HCT116 (cell line): ENCODE measurements at regions not wholly inside any gene's neighbourhood (a gene's known extent, or its start where the extent isn't known, plus 50 kb on each side); places are given as distances from the start of the nearest gene placed in this dataset.

Experiments used
- ATAC-seq: fragments of 200-7000 bp; cut with Tn5 transposase; 2 replicates; pipeline ENCODE4 v1.9.1; 2020; ENCODE audit warnings: mild to moderate bottlenecking, moderate library complexity
- BruUV-seq: library from RNA; stranded (reverse); fragments of 400-500 nt; replicated peaks from 2 replicates; lab custom pipeline; 2021; lab: Mats Ljungman, UMichigan
- CTCF ChIA-PET: fragments of 300-600 bp; sonication (Branson Sonifier 250); formaldehyde crosslinking; loops from one replicate; lab custom pipeline; 2021; ENCODE audit warnings: antibody characterized with exemption; lab: Charles Lee
- POLR2A ChIA-PET: fragments of 300-600, 350-600 bp; sonication (Branson Sonifier 250); formaldehyde crosslinking; loops from one replicate; lab custom pipeline; 2021; ENCODE audit warnings: antibody characterized with exemption; lab: Charles Lee
- RAD21 ChIA-PET, 2 experiments: fragments of 300-600 bp; sonication (Branson Sonifier 250); formaldehyde crosslinking; loops; one replicate each; lab custom pipeline; 2023; ENCODE audit warnings: low total read pairs in 2 of 2; ENCODE audit not compliant: uncharacterized antibody in 2 of 2, unreplicated experiment in 2 of 2, low non-redundant PET in 1 of 2; lab: Charles Lee
- DNase-seq: peaks from one replicate; pipeline ENCODE4 v3.0.0-alpha.2; 2010; ENCODE audit warnings: low read depth, low spot score
- H2AFZ ChIP-seq: fragments of 200-600 bp; shearing (Covaris generic), sonication (generic); 2 replicates; pipeline ENCODE4 v1.6.1; 2017; ENCODE audit warnings: low read depth, mixed run types, mixed read lengths, antibody characterized with exemption, low read length; ENCODE audit not compliant: poor library complexity, severe bottlenecking
- H3K27ac ChIP-seq: 2 replicates; pipeline ENCODE4 v1.5.1; 2012; ENCODE audit warnings: low read depth, low read length
- H3K27me3 ChIP-seq: fragments of 200-600 bp; sonication (generic); 2 replicates; pipeline ENCODE4 v1.6.1; 2016; ENCODE audit warnings: mixed run types, low read length, mixed read lengths; ENCODE audit not compliant: insufficient read depth
- H3K36me3 ChIP-seq, 2 experiments: fragments of 200-500 bp in 1 of 2; fragments of 200-600 bp in 1 of 2; sonication (Bioruptor generic) in 1 of 2; sonication (generic) in 1 of 2; 2 replicates each; pipeline versions ENCODE4 v1.5.1 to v1.6.1; 2014 to 2016; ENCODE audit warnings: low read length in 2 of 2, inconsistent platforms in 1 of 2, mixed read lengths in 1 of 2, mixed run types in 1 of 2; ENCODE audit not compliant: insufficient read depth in 2 of 2, control insufficient read depth in 1 of 2
- H3K4me1 ChIP-seq, 2 experiments: fragments of 200-600 bp in 1 of 2; sonication (generic) in 1 of 2; 2 replicates each; pipeline versions ENCODE4 v1.5.1 to v1.6.1; 2012 to 2017; ENCODE audit warnings: low read length in 2 of 2, inconsistent platforms in 1 of 2, mild to moderate bottlenecking in 1 of 2, mixed read lengths in 1 of 2, mixed run types in 1 of 2, moderate library complexity in 1 of 2; ENCODE audit not compliant: insufficient read depth in 2 of 2, control insufficient read depth in 1 of 2
- H3K4me2 ChIP-seq: fragments of 200-600 bp; sonication (generic); 2 replicates; pipeline ENCODE4 v1.6.1; 2017; ENCODE audit warnings: mixed run types, low read length, mixed read lengths
- H3K4me3 ChIP-seq, 2 experiments: fragments of 200-600 bp in 1 of 2; sonication (generic) in 1 of 2; replicated peaks in 1 of 2; 2 replicates each; pipeline ENCODE4 v1.5.1; 2011 to 2016; ENCODE audit warnings: low read length in 2 of 2, control low read depth in 1 of 2, low read depth in 1 of 2, mild to moderate bottlenecking in 1 of 2, mixed read lengths in 1 of 2, mixed run types in 1 of 2
- H3K79me2 ChIP-seq: fragments of 200-600 bp; sonication (generic); 2 replicates; pipeline ENCODE4 v1.6.1; 2017; ENCODE audit warnings: mild to moderate bottlenecking, mixed run types, low read length, moderate library complexity, mixed read lengths; ENCODE audit not compliant: insufficient read depth
- H3K9ac ChIP-seq: fragments of 200-600 bp; sonication (generic); 2 replicates; pipeline ENCODE4 v1.6.1; 2016; ENCODE audit warnings: low read length, mixed read lengths
- H3K9me2 ChIP-seq: fragments of 200-600 bp; sonication (generic), shearing (Covaris generic); 2 replicates; pipeline ENCODE4 v1.6.1; 2017; ENCODE audit warnings: mixed run types, mild to moderate bottlenecking, moderate library complexity; ENCODE audit not compliant: insufficient read depth
- H3K9me3 ChIP-seq, 2 experiments: fragments of 200-500 bp in 1 of 2; fragments of 200-600 bp in 1 of 2; sonication (Bioruptor generic) in 1 of 2; sonication (generic) in 1 of 2; 2 replicates each; pipeline ENCODE4 v1.6.1; 2014 to 2017; ENCODE audit warnings: low read length in 2 of 2, mixed read lengths in 2 of 2, inconsistent platforms in 1 of 2, low read depth in 1 of 2, mild to moderate bottlenecking in 1 of 2, mixed run types in 1 of 2, moderate library complexity in 1 of 2; ENCODE audit not compliant: control insufficient read depth in 1 of 2, insufficient read depth in 1 of 2
- H4K20me1 ChIP-seq: fragments of 200-600 bp; sonication (generic), shearing (Covaris generic); 2 replicates; pipeline ENCODE4 v1.6.1; 2017; ENCODE audit warnings: mixed run types, mild to moderate bottlenecking, moderate library complexity; ENCODE audit not compliant: insufficient read depth
- EGR1 ChIP-seq: IDR thresholded peaks from 2 replicates; pipeline ENCODE4 v1.6.1; 2012; ENCODE audit warnings: low read depth
- EZH2phosphoT487 ChIP-seq: fragments of 200-600 bp; IDR thresholded peaks from 2 replicates; pipeline ENCODE4 v1.6.1; 2018; ENCODE audit warnings: antibody characterized with exemption, borderline replicate concordance
- FOSL1 ChIP-seq: IDR thresholded peaks from 2 replicates; pipeline ENCODE4 v1.6.1; 2012; ENCODE audit warnings: low read depth
- JUND ChIP-seq: IDR thresholded peaks from 2 replicates; pipeline ENCODE4 v1.6.1; 2012
- RAD21 ChIP-seq: IDR thresholded peaks from 2 replicates; pipeline ENCODE4 v1.6.1; 2012; ENCODE audit warnings: low read depth, mild to moderate bottlenecking
- SIN3A ChIP-seq: IDR thresholded peaks from 2 replicates; pipeline ENCODE4 v1.6.1; 2012; ENCODE audit warnings: low read depth
- SRF ChIP-seq: IDR thresholded peaks from 2 replicates; pipeline ENCODE4 v1.6.1; 2012; ENCODE audit warnings: low read depth
- YY1 ChIP-seq: IDR thresholded peaks from 2 replicates; pipeline ENCODE4 v1.6.1; 2011; ENCODE audit warnings: low read length, low read depth, moderate library complexity, mild to moderate bottlenecking; ENCODE audit not compliant: insufficient replicate concordance; ENCODE audit errors: extremely low read depth
- intact Hi-C: fragments of 100-400 bp; cut with micrococcal nuclease; formaldehyde crosslinking; loops from 2 replicates; pipeline ENCODE4 v1.10.0; 2022
- TF ChIP-seq, protein P1 (sequence below): IDR thresholded peaks from 2 replicates; pipeline ENCODE4 v1.6.1; 2012
- TF ChIP-seq, protein P2 (sequence below), 3 experiments: fragments of 200-600 bp in 1 of 3; sonication (generic) in 1 of 3; IDR thresholded peaks in 2 of 3; conservative IDR thresholded peaks in 1 of 3; 2 replicates each; pipeline ENCODE4 v1.5.1; 2012 to 2017; ENCODE audit warnings: low read depth in 2 of 3, low read length in 2 of 3, antibody characterized with exemption in 1 of 3, borderline replicate concordance in 1 of 3, control low read depth in 1 of 3, mild to moderate bottlenecking in 1 of 3, mixed read lengths in 1 of 3, mixed run types in 1 of 3, moderate library complexity in 1 of 3; ENCODE audit not compliant: insufficient read depth in 1 of 3
- TF ChIP-seq, protein P3 (sequence below): IDR thresholded peaks from 2 replicates; pipeline ENCODE4 v1.6.1; 2012; ENCODE audit warnings: low read depth
- TF ChIP-seq, protein P4 (sequence below): IDR thresholded peaks from 2 replicates; pipeline ENCODE4 v1.6.1; 2011; ENCODE audit warnings: mild to moderate bottlenecking, low read length, moderate library complexity; ENCODE audit not compliant: insufficient replicate concordance; ENCODE audit errors: extremely low read depth
- TF ChIP-seq, protein P5 (sequence below): IDR thresholded peaks from 2 replicates; pipeline ENCODE4 v1.6.1; 2012

DNA sequence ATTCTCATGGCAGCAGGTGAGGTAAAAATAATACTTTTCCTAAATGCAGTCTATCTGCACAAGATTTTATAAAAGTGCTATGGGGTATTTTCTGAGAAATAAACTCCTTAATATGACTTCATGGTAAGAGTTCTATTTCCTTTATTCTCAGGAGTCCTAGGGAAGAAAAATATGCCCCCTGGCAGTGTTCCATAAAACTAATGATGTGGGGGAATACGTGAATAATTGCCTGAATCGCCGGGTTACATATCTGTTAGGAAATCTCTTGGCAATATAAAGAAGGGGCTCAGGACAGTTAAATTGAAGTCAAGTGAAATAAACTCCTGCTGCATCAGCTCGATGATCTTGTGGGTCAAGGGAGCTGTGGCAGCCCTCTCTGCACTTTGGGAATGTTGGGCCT lies 229.7 kb downstream of the MAFB start (continued):
- no peak for TF ChIP-seq YY1
- TF ChIP-seq, protein P1, sequence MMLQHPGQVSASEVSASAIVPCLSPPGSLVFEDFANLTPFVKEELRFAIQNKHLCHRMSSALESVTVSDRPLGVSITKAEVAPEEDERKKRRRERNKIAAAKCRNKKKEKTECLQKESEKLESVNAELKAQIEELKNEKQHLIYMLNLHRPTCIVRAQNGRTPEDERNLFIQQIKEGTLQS = no peak
- TF ChIP-seq, protein P2, sequence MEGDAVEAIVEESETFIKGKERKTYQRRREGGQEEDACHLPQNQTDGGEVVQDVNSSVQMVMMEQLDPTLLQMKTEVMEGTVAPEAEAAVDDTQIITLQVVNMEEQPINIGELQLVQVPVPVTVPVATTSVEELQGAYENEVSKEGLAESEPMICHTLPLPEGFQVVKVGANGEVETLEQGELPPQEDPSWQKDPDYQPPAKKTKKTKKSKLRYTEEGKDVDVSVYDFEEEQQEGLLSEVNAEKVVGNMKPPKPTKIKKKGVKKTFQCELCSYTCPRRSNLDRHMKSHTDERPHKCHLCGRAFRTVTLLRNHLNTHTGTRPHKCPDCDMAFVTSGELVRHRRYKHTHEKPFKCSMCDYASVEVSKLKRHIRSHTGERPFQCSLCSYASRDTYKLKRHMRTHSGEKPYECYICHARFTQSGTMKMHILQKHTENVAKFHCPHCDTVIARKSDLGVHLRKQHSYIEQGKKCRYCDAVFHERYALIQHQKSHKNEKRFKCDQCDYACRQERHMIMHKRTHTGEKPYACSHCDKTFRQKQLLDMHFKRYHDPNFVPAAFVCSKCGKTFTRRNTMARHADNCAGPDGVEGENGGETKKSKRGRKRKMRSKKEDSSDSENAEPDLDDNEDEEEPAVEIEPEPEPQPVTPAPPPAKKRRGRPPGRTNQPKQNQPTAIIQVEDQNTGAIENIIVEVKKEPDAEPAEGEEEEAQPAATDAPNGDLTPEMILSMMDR (IDR thresholded peaks at IDR 0.05 in 2 of 3, conservative IDR thresholded peaks at IDR 0.05 in 1 of 3; ENCODE audit: borderline replicate concordance in 1 of 3, insufficient read depth in 1 of 3, low read depth in 2 of 3, low read length in 2 of 3) = no peak

DNA sequence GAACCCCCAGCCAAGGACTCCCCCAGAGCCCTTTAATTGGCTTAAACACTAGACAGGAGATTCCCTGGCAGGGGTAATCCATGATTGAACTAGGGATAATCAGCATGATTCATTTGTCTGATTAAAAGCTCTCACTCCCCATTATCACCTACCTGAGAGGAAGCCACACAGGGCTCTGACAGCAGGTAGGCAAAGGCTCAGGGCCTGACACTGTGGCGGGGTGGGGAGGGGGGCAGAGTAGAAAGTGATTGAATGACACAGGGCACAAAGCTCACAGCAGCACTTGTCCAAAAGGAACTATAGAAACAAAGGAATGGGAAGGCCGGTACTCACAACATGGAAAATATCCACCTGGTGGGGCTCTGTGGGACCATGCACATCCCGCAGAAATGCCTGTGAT lies 231.6 kb downstream of the MAFB start:
- no peak overlapping the region for H3K9ac ChIP-seq
- H4K20me1 ChIP-seq = no peaks in the 10 kb centered on the region
- ChIA-PET CTCF (no interaction called here), POLR2A (no interaction called here), RAD21 (no interaction called here)
- H3K4me3 ChIP-seq = no peak overlapping the region
- no peaks in the 10 kb centered on the region for H3K4me1 ChIP-seq
- no peak overlapping the region for H3K4me2 ChIP-seq
- intact Hi-C loops = no loop called here
- peaks cover 10% of the 10 kb centered on the region for H3K27me3 ChIP-seq
- no TSS peak for BruUV-seq
- H3K9me3 ChIP-seq = no peaks in the 10 kb centered on the region
- H3K27ac ChIP-seq = no peak overlapping the region
- no peaks in the 10 kb centered on the region for H3K79me2 ChIP-seq
- DNase-seq (no peak), ATAC-seq (no peak)
- no peak overlapping the region for H2AFZ ChIP-seq
- no peaks in the 10 kb centered on the region for H3K9me2 ChIP-seq
- H3K36me3 ChIP-seq = no peaks in the 10 kb centered on the region
- TF ChIP-seq, protein P1 = no peak
- TF ChIP-seq, protein P3, sequence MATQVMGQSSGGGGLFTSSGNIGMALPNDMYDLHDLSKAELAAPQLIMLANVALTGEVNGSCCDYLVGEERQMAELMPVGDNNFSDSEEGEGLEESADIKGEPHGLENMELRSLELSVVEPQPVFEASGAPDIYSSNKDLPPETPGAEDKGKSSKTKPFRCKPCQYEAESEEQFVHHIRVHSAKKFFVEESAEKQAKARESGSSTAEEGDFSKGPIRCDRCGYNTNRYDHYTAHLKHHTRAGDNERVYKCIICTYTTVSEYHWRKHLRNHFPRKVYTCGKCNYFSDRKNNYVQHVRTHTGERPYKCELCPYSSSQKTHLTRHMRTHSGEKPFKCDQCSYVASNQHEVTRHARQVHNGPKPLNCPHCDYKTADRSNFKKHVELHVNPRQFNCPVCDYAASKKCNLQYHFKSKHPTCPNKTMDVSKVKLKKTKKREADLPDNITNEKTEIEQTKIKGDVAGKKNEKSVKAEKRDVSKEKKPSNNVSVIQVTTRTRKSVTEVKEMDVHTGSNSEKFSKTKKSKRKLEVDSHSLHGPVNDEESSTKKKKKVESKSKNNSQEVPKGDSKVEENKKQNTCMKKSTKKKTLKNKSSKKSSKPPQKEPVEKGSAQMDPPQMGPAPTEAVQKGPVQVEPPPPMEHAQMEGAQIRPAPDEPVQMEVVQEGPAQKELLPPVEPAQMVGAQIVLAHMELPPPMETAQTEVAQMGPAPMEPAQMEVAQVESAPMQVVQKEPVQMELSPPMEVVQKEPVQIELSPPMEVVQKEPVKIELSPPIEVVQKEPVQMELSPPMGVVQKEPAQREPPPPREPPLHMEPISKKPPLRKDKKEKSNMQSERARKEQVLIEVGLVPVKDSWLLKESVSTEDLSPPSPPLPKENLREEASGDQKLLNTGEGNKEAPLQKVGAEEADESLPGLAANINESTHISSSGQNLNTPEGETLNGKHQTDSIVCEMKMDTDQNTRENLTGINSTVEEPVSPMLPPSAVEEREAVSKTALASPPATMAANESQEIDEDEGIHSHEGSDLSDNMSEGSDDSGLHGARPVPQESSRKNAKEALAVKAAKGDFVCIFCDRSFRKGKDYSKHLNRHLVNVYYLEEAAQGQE = no peak
- TF ChIP-seq EZH2phosphoT487 = no peak
- TF ChIP-seq, protein P2 (IDR thresholded peaks at IDR 0.05 in 2 of 3, conservative IDR thresholded peaks at IDR 0.05 in 1 of 3; ENCODE audit: borderline replicate concordance in 1 of 3, insufficient read depth in 1 of 3, low read depth in 2 of 3, low read length in 2 of 3) = no peak
- TF ChIP-seq, protein P4, sequence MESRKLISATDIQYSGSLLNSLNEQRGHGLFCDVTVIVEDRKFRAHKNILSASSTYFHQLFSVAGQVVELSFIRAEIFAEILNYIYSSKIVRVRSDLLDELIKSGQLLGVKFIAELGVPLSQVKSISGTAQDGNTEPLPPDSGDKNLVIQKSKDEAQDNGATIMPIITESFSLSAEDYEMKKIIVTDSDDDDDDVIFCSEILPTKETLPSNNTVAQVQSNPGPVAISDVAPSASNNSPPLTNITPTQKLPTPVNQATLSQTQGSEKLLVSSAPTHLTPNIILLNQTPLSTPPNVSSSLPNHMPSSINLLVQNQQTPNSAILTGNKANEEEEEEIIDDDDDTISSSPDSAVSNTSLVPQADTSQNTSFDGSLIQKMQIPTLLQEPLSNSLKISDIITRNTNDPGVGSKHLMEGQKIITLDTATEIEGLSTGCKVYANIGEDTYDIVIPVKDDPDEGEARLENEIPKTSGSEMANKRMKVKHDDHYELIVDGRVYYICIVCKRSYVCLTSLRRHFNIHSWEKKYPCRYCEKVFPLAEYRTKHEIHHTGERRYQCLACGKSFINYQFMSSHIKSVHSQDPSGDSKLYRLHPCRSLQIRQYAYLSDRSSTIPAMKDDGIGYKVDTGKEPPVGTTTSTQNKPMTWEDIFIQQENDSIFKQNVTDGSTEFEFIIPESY = no peak
- no peak for TF ChIP-seq SIN3A
- TF ChIP-seq RAD21 = no peak
- TF ChIP-seq, protein P5, sequence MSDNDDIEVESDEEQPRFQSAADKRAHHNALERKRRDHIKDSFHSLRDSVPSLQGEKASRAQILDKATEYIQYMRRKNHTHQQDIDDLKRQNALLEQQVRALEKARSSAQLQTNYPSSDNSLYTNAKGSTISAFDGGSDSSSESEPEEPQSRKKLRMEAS = no peak
- no peak for TF ChIP-seq FOSL1
- TF ChIP-seq YY1 = no peak
- TF ChIP-seq SRF = no peak
- TF ChIP-seq EGR1 = no peak
- TF ChIP-seq JUND = no peak
